ENCODE measurements at regions not wholly inside any gene's neighbourhood (a gene's known extent, or its start where the extent isn't known, plus 50 kb on each side); places are given as distances from the start of the nearest gene placed in this dataset.

GRCh38 chr2:157685572-157685971, 56.9 kb upstream of the ACVR1C start:
- peak; percentile 17 for DNase-seq (ENCODE audit: low read depth)

GRCh38 chr2:157684940-157685466, 56.3 kb upstream of the ACVR1C start:
- DNase-seq (ENCODE audit: low read depth): no peak

Data from amniotic epithelial cell (primary cell).